GM12878 (cell line): ENCODE measurements at regions not wholly inside any gene's neighbourhood (a gene's known extent, or its start where the extent isn't known, plus 50 kb on each side); places are given as distances from the start of the nearest gene placed in this dataset.

Source experiments
- BRCA1 ChIP-seq: IDR thresholded peaks from 2 replicates; pipeline ENCODE4 v1.6.1; 2011; ENCODE audit warnings: low read depth, low read length, improper control_type of control experiment
- CREB1 ChIP-seq: IDR thresholded peaks from 2 replicates; pipeline ENCODE4 v1.6.1; 2012; ENCODE audit warnings: low read depth, mild to moderate bottlenecking, inconsistent platforms
- DPF2 ChIP-seq: fragments of 450-650 bp; IDR thresholded peaks from 2 replicates; pipeline ENCODE4 v1.6.1; 2017; ENCODE audit warnings: mild to moderate bottlenecking
- EP300 ChIP-seq, 2 experiments: fragments of 150-350 bp in 1 of 2; IDR thresholded peaks; 2 replicates each; pipeline ENCODE4 v1.6.1; 2011 to 2012; ENCODE audit warnings: low read depth in 2 of 2, low read length in 2 of 2, borderline replicate concordance in 1 of 2, improper control_type of control experiment in 1 of 2, inconsistent platforms in 1 of 2; ENCODE audit not compliant: control insufficient read depth in 1 of 2
- NR2F1 ChIP-seq: fragments of 450-650 bp; conservative IDR thresholded peaks from 2 replicates; pipeline ENCODE4 v1.6.1; 2017; ENCODE audit warnings: mild to moderate bottlenecking
- POLR2AphosphoS5 ChIP-seq: IDR thresholded peaks from 2 replicates; pipeline ENCODE4 v1.6.1; 2011; ENCODE audit warnings: mild to moderate bottlenecking, low read length, inconsistent platforms
- RAD21 ChIP-seq: IDR thresholded peaks from 2 replicates; pipeline ENCODE4 v1.6.1; 2011; ENCODE audit warnings: mild to moderate bottlenecking, low read depth, low read length, moderate library complexity; ENCODE audit not compliant: insufficient read depth
- SMAD1 ChIP-seq: fragments of 450-650 bp; IDR thresholded peaks from 2 replicates; pipeline ENCODE4 v1.6.1; 2018; ENCODE audit warnings: mild to moderate bottlenecking, low read depth; ENCODE audit not compliant: partially characterized antibody
- SUZ12 ChIP-seq: fragments of 200-600 bp; sonication (generic); IDR thresholded peaks from one replicate; pipeline ENCODE4 v1.6.1; 2018; ENCODE audit warnings: antibody characterized with exemption, mild to moderate bottlenecking; ENCODE audit not compliant: unreplicated experiment
- TF ChIP-seq, protein P1 (sequence below): IDR thresholded peaks from 2 replicates; pipeline ENCODE4 v1.6.1; 2011; ENCODE audit warnings: low read depth, mild to moderate bottlenecking, low read length, moderate library complexity, borderline replicate concordance; ENCODE audit errors: extremely low read depth
- TF ChIP-seq, protein P2 (sequence below): fragments of 150-350 bp; IDR thresholded peaks from 2 replicates; pipeline ENCODE4 v1.6.1; 2014; ENCODE audit warnings: mild to moderate bottlenecking, low read depth, low read length
- TF ChIP-seq, protein P3 (sequence below), 3 experiments: IDR thresholded peaks in 2 of 3; conservative IDR thresholded peaks in 1 of 3; 2 replicates each; pipeline ENCODE4 v1.5.1; 2011; ENCODE audit warnings: low read depth in 3 of 3, low read length in 3 of 3, mild to moderate bottlenecking in 3 of 3, control low read depth in 2 of 3, moderate library complexity in 2 of 3, inconsistent platforms in 1 of 3, mixed read lengths in 1 of 3; ENCODE audit not compliant: control insufficient read depth in 2 of 3, insufficient read depth in 1 of 3; ENCODE audit errors: extremely low read depth in 1 of 3
- TF ChIP-seq, protein P4 (sequence below): fragments of 450-650 bp; formaldehyde crosslinking; IDR thresholded peaks from 2 replicates; pipeline ENCODE4 v1.5.0; 2022; ENCODE audit warnings: mild to moderate bottlenecking, missing genetic modification characterization

DNA sequence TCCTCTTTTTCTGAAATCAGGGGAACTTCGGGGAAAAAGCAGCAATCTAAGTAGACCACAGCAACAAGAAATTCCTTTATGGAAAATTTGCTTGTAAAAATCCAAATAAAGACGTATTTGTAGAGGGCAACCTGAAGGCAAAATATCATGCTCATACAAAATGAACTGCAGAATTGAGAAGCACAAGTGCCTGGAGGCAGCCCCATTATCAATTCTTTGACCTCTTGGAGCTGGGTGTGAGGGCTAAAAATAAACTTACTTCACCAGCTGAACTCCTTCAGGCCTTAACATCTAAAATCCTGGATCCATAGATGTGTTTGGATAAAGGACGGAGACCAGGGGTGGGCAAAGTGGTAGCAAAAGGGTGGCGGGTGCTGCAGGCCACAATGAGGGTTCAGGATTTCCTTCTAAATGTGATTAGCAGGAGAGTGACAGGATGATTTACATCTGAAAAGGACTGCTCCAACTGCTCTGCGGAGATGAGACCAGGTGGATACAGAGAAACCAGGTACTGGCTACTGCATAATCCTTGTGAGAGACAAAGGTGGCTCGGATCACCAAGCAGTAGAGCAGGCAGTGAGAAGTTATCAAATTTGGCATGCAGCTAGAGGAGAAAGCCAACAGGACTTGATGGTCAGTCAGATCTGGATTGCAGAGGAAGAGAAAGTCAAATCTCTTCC, 81.7 kb upstream of the TJP1 start:
- TF ChIP-seq RAD21: no peak
- TF ChIP-seq NR2F1: no peak
- TF ChIP-seq POLR2AphosphoS5: no peak
- TF ChIP-seq EP300 (IDR thresholded peaks at IDR 0.05; ENCODE audit: borderline replicate concordance in 1 of 2, control insufficient read depth in 1 of 2, low read depth in 2 of 2, low read length in 2 of 2): no peak
- no peak for TF ChIP-seq SMAD1
- TF ChIP-seq, protein P1, sequence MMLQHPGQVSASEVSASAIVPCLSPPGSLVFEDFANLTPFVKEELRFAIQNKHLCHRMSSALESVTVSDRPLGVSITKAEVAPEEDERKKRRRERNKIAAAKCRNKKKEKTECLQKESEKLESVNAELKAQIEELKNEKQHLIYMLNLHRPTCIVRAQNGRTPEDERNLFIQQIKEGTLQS: no peak
- TF ChIP-seq, protein P2, sequence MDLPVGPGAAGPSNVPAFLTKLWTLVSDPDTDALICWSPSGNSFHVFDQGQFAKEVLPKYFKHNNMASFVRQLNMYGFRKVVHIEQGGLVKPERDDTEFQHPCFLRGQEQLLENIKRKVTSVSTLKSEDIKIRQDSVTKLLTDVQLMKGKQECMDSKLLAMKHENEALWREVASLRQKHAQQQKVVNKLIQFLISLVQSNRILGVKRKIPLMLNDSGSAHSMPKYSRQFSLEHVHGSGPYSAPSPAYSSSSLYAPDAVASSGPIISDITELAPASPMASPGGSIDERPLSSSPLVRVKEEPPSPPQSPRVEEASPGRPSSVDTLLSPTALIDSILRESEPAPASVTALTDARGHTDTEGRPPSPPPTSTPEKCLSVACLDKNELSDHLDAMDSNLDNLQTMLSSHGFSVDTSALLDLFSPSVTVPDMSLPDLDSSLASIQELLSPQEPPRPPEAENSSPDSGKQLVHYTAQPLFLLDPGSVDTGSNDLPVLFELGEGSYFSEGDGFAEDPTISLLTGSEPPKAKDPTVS: no peak
- no peak for TF ChIP-seq CREB1
- TF ChIP-seq, protein P3, sequence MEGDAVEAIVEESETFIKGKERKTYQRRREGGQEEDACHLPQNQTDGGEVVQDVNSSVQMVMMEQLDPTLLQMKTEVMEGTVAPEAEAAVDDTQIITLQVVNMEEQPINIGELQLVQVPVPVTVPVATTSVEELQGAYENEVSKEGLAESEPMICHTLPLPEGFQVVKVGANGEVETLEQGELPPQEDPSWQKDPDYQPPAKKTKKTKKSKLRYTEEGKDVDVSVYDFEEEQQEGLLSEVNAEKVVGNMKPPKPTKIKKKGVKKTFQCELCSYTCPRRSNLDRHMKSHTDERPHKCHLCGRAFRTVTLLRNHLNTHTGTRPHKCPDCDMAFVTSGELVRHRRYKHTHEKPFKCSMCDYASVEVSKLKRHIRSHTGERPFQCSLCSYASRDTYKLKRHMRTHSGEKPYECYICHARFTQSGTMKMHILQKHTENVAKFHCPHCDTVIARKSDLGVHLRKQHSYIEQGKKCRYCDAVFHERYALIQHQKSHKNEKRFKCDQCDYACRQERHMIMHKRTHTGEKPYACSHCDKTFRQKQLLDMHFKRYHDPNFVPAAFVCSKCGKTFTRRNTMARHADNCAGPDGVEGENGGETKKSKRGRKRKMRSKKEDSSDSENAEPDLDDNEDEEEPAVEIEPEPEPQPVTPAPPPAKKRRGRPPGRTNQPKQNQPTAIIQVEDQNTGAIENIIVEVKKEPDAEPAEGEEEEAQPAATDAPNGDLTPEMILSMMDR (IDR thresholded peaks at IDR 0.05 in 2 of 3, conservative IDR thresholded peaks at IDR 0.05 in 1 of 3; ENCODE audit: control insufficient read depth in 2 of 3, extremely low read depth in 1 of 3, insufficient read depth in 1 of 3, low read depth in 3 of 3, low read length in 3 of 3): no peak
- TF ChIP-seq, protein P4, sequence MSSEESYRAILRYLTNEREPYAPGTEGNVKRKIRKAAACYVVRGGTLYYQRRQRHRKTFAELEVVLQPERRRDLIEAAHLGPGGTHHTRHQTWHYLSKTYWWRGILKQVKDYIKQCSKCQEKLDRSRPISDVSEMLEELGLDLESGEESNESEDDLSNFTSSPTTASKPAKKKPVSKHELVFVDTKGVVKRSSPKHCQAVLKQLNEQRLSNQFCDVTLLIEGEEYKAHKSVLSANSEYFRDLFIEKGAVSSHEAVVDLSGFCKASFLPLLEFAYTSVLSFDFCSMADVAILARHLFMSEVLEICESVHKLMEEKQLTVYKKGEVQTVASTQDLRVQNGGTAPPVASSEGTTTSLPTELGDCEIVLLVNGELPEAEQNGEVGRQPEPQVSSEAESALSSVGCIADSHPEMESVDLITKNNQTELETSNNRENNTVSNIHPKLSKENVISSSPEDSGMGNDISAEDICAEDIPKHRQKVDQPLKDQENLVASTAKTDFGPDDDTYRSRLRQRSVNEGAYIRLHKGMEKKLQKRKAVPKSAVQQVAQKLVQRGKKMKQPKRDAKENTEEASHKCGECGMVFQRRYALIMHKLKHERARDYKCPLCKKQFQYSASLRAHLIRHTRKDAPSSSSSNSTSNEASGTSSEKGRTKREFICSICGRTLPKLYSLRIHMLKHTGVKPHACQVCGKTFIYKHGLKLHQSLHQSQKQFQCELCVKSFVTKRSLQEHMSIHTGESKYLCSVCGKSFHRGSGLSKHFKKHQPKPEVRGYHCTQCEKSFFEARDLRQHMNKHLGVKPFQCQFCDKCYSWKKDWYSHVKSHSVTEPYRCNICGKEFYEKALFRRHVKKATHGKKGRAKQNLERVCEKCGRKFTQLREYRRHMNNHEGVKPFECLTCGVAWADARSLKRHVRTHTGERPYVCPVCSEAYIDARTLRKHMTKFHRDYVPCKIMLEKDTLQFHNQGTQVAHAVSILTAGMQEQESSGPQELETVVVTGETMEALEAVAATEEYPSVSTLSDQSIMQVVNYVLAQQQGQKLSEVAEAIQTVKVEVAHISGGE: no peak
- TF ChIP-seq SUZ12: no peak
- TF ChIP-seq BRCA1: no peak
- TF ChIP-seq DPF2: no peak
